Hepatocyte (in vitro differentiated cells): ENCODE measurements at regions not wholly inside any gene's neighbourhood (a gene's known extent, or its start where the extent isn't known, plus 50 kb on each side); places are given as distances from the start of the nearest gene placed in this dataset.

ENCODE experiments used
- EZH2 ChIP-seq: fragments of 200-600 bp; sonication (generic); IDR thresholded peaks from 2 replicates; pipeline ENCODE4 v1.6.1; 2016; ENCODE audit warnings: antibody characterized with exemption, mild to moderate bottlenecking, borderline replicate concordance
- TF ChIP-seq, protein P1 (sequence below): fragments of 200-600 bp; sonication (generic); IDR thresholded peaks from 2 replicates; pipeline ENCODE4 v1.5.1; 2016; ENCODE audit warnings: antibody characterized with exemption, mild to moderate bottlenecking; ENCODE audit not compliant: poor library complexity

DNA sequence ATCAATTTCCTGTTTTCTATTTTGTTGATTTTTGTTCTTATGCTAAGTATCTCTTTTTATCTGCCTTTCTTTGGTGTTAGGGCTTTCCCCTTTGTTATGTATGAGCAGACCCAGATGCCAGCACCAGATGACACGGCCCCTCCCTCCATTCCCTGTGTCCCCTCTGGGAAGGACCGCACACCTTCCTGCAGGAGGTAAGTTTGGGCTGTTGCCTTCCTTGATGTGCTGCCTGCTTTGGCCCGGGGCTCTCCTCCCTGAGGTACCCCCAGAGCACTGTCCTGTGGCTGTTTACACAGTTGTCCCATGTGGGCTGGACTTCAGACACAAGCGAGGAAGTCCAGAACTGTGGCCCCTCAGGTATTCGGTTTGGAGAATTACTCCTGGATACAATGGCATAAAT lies 343.8 kb upstream of the IRX1 start:
- TF ChIP-seq, protein P1, sequence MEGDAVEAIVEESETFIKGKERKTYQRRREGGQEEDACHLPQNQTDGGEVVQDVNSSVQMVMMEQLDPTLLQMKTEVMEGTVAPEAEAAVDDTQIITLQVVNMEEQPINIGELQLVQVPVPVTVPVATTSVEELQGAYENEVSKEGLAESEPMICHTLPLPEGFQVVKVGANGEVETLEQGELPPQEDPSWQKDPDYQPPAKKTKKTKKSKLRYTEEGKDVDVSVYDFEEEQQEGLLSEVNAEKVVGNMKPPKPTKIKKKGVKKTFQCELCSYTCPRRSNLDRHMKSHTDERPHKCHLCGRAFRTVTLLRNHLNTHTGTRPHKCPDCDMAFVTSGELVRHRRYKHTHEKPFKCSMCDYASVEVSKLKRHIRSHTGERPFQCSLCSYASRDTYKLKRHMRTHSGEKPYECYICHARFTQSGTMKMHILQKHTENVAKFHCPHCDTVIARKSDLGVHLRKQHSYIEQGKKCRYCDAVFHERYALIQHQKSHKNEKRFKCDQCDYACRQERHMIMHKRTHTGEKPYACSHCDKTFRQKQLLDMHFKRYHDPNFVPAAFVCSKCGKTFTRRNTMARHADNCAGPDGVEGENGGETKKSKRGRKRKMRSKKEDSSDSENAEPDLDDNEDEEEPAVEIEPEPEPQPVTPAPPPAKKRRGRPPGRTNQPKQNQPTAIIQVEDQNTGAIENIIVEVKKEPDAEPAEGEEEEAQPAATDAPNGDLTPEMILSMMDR: no peak
- TF ChIP-seq EZH2: no peak
